Medulla oblongata (tissue), 1 donor: ENCODE measurements at regions not wholly inside any gene's neighbourhood (a gene's known extent, or its start where the extent isn't known, plus 50 kb on each side); places are given as distances from the start of the nearest gene placed in this dataset.
A peak's percentile ranks its signal among the peaks of the same experiment; 100 is the strongest.
"Not testable (repeated sequence)": the region's sequence is repeated elsewhere in the genome, so short reads cannot be mapped to it uniquely, and the experiment has no call there.

Experiments
- DNase-seq: peaks from one replicate; pipeline ENCODE4 v3.0.0-alpha.2; 2015; ENCODE audit errors: extremely low spot score

- not testable (repeated sequence) for DNase-seq
These were observed 211.3 kb downstream of the CCDC74A start for GRCh38 chr2:131738996-131739434.

DNA sequence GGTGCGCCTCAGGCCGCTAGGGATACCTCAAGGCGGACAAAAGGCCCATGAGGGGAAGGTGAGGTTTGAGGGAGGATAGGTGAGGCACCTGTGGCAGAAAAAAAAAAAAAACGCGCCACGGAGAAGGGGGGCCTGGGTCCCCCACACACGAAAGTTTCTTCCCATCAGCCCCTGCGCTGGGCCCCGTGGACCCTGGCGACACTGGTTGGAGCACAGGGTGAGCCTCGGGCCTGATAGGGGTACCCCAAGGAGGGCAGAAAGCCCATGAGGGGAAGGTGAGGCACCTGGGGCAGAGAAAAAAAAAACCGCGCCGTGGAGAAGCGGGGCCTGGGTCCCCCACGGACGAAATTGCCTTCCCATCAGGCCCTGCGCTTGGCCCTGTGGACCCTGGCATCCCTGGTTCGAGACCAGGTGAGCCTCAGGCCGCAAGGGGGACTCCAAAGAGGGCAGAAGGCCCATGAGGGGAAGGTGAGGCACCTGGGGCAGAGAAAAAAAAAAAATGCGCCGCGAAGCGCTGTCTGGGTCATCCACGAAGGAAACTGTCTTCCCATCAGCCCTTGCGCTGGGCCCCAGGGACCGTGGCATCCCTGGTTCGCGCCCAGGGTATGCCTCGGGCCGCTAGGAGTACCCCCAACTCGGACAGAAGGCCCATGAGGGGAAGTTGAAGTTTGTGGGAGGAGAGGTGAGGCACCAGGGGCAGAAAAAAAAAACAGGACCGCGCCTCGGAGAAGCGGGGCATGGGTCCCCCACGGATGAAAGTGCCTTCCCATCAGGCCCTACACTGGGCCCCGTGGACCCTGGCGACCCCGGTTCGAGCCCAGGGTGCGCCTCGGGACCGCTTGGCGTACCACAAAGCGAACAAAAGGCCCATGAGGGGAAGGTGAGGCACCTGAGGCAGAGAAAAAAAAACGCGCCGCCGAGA lies 226.2 kb downstream of the CCDC74A start:
- no peak for DNase-seq

DNA sequence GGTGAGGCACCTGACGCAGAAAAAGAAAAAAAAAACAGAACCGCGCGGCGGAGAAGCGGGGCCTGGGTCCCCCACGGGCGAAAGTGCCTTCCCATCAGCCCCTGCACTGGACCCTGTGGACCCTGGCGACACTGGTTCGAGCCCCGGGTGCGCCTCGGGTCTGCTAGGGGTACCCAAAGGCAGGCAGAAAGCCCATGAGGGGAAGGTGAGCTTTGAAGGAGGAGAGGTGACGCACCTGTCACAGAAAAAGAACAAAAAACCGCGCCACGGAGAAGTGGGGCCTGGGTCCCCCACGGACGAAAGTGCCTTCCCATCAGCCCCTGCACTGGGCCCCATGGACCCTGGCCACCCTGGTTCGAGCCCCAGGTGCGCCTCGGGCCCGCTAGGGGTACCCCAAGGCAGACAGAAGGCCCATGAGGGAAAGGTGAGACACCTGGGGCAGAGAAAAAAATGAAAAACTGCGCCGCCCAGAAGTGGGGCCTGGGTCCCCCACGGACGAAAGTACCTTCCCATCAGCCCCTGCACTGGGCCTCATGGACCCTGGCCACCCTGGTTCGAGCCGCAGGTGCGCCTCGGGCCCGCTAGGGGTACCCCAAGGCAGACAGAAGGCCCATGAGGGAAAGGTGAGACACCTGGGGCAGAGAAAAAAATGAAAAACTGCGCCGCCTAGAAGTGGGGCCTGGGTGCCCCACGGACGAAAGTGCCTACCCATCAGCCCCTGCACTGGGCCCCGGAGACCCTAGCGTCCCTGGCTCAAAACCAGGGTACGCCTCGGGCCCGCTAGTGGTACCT lies 227.4 kb downstream of the CCDC74A start:
- DNase-seq, result no peak

GRCh38 chr2:131756141-131756907 lies 228.6 kb downstream of the CCDC74A start:
- DNase-seq, result no peak

GRCh38 chr2:131758941-131759340 lies 231.3 kb downstream of the CCDC74A start:
- DNase-seq, result not testable (repeated sequence)

GRCh38 chr2:131774955-131775555 lies 247.4 kb downstream of the CCDC74A start:
- not testable (repeated sequence) for DNase-seq

GRCh38 chr2:131775903-131776506 lies 248.3 kb downstream of the CCDC74A start:
- not testable (repeated sequence) for DNase-seq

DNA sequence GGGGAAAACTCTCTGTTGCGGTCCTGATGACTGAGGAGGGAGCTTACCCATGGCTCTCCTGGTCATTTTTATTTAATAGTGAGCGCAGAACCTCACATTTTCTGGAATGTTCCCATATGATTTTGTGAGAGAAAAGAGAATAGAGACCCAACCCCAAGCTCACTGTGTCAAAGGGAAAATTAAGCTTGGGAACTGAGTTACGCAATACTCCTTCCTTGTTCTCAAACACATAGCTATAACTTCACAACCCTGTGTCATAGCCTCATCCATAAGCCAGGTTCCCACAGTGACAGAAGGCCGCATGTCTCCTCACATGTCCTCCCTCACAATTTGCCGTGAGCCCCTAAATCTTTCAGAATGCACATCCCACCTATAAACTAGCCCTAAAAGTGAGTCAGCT lies 252.8 kb downstream of the CCDC74A start:
- DNase-seq, result not testable (repeated sequence)

GRCh38 chr2:131801210-131801744 lies 273.6 kb downstream of the CCDC74A start:
- DNase-seq, result no peak

GRCh38 chr2:131801745-131802350 lies 274.2 kb downstream of the CCDC74A start:
- DNase-seq, result peak; percentile 27

- peak; percentile 3 for DNase-seq
These were observed 274.7 kb downstream of the CCDC74A start for GRCh38 chr2:131802351-131802836.

GRCh38 chr2:131803237-131803636 lies 275.5 kb downstream of the CCDC74A start:
- not testable (repeated sequence) for DNase-seq

DNA sequence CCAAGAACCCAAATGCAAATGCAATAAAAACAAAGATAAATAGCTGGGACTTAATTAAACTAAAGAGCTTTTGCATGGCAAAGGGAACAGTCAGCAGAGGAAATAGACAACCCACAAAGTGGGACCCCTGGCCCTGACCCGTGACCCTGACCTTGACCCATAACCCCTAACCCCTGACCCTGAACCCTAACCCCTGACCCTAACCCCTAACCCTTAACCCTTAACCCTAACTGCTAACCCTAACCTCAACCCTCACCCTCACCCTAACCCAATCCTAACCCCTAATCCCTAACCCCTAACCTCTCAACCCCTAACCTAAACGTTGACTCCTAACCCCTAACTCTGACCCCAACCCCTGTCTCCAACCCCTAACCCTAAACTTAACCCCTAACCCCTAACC lies 284.9 kb downstream of the CCDC74A start:
- DNase-seq, result not testable (repeated sequence)

DNA sequence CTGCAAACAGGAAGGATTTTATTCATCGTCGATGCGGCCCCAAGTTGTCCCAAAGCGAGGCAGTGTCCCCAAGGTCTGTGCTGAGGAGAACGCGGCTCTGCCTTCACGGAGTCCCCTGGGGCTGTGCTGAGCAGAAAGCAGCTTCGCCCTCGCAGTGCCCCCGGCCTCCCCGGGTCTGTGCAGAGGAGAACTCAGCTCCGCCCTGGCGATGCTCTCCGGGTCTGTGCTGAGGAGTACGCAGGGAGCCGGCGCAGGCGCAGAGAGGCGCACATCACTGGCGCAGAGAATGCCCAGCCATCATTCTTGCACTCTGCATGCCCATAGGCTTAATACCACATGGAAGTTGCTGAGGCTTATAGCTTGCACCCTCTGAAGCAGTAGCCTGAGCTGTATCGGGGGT lies 285.7 kb downstream of the CCDC74A start:
- not testable (repeated sequence) for DNase-seq

DNA sequence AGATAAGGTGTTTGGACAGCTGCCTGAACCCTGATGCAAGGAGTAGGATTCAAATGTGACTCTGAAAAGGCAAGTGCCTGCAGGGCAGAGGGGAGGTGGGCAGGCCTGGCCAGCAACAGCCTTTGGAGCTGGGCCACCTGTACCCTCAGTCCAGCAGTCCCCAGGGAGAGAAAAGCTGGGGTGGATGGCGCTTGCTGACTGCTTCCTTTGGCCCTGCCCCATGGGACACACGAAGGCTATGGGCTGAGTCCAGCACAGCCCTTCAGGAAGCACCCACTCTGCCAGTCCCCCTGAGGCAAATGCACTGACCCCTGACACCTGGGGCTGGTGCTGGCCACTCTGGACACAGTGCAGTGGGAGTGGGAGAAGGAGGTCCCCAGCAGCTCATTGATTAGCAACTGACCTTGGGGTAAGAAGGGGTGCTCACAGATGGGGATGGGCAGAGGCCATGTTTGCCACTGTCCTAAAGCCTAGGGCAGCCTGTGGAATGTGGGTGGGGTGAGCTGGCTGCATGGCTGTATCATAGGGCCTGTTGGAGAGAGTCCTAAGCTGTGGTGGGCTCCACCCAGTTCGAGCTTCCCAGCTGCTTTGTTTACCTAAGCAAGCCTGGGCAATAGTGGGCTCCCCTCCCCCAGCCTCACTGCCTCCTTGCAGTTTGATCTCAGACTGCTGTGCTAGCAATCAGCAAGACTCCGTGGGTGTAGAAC lies 290.7 kb downstream of the CCDC74A start:
- not testable (repeated sequence) for DNase-seq

- not testable (repeated sequence) for DNase-seq
These were observed 294.6 kb downstream of the CCDC74A start for GRCh38 chr2:131822237-131822721.

- DNase-seq, result not testable (repeated sequence)
These were observed 295.4 kb downstream of the CCDC74A start for GRCh38 chr2:131823058-131823457.

- not testable (repeated sequence) for DNase-seq
These were observed 297.3 kb downstream of the CCDC74A start for GRCh38 chr2:131824986-131825385.
